GM23248 (cell line): ENCODE measurements at regions not wholly inside any gene's neighbourhood (a gene's known extent, or its start where the extent isn't known, plus 50 kb on each side); places are given as distances from the start of the nearest gene placed in this dataset.
A peak's percentile ranks its signal among the peaks of the same experiment; 100 is the strongest.

Experiments used
- DNase-seq: peaks from one replicate; pipeline ENCODE4 v3.0.0-alpha.2; 2015
- H2AFZ ChIP-seq: fragments of 200-600 bp; sonication (generic); 2 replicates; pipeline ENCODE4 v1.6.1; 2016; ENCODE audit warnings: antibody characterized with exemption
- H3F3A ChIP-seq: fragments of 200-600 bp; sonication (generic); 2 replicates; pipeline ENCODE4 v1.6.1; 2016; ENCODE audit warnings: mild to moderate bottlenecking, antibody characterized with exemption, mixed run types; ENCODE audit not compliant: insufficient read depth
- H3K27ac ChIP-seq: fragments of 200-600 bp; sonication (generic); 2 replicates; pipeline ENCODE4 v1.5.1; 2016; ENCODE audit warnings: mild to moderate bottlenecking
- H3K27me3 ChIP-seq: fragments of 200-600 bp; sonication (generic); replicated peaks from 2 replicates; pipeline ENCODE4 v1.6.1; 2016; ENCODE audit warnings: mild to moderate bottlenecking; ENCODE audit not compliant: insufficient read depth
- H3K36me3 ChIP-seq: fragments of 200-600 bp; sonication (generic); 2 replicates; pipeline ENCODE4 v1.6.1; 2016; ENCODE audit warnings: low read depth, mild to moderate bottlenecking
- H3K4me1 ChIP-seq: fragments of 200-600 bp; sonication (generic); 2 replicates; pipeline ENCODE4 v1.6.1; 2016; ENCODE audit warnings: mild to moderate bottlenecking; ENCODE audit not compliant: insufficient read depth
- H3K4me2 ChIP-seq: fragments of 200-600 bp; sonication (generic); one replicate; pipeline ENCODE4 v1.6.1; 2016; ENCODE audit warnings: mild to moderate bottlenecking; ENCODE audit not compliant: unreplicated experiment
- H3K4me3 ChIP-seq: fragments of 200-600 bp; sonication (generic); 2 replicates; pipeline ENCODE4 v1.5.1; 2016; ENCODE audit warnings: mild to moderate bottlenecking
- H3K79me2 ChIP-seq: fragments of 200-600 bp; sonication (generic); 2 replicates; pipeline ENCODE4 v1.6.1; 2016; ENCODE audit warnings: mild to moderate bottlenecking; ENCODE audit not compliant: insufficient read depth
- H3K9ac ChIP-seq: fragments of 200-600 bp; sonication (generic); 2 replicates; pipeline ENCODE4 v1.6.1; 2016; ENCODE audit warnings: mild to moderate bottlenecking
- H3K9me2 ChIP-seq: fragments of 200-600 bp; sonication (generic); 2 replicates; pipeline ENCODE4 v1.6.1; 2016; ENCODE audit warnings: mixed run types, mild to moderate bottlenecking, moderate library complexity; ENCODE audit not compliant: insufficient read depth
- H3K9me3 ChIP-seq: fragments of 200-600 bp; sonication (generic); one replicate; pipeline ENCODE4 v1.6.1; 2017; ENCODE audit warnings: low read depth
- H4K20me1 ChIP-seq: fragments of 200-600 bp; sonication (generic); 2 replicates; pipeline ENCODE4 v1.6.0; 2016; ENCODE audit not compliant: insufficient read depth
- EZH2 ChIP-seq: fragments of 200-600 bp; sonication (generic); IDR thresholded peaks from 2 replicates; pipeline ENCODE4 v1.6.1; 2018; ENCODE audit warnings: antibody characterized with exemption, mild to moderate bottlenecking; ENCODE audit not compliant: insufficient read depth, poor library complexity, severe bottlenecking
- EZH2phosphoT487 ChIP-seq: fragments of 200-600 bp; sonication (generic); IDR thresholded peaks from 2 replicates; pipeline ENCODE4 v1.6.1; 2018; ENCODE audit warnings: antibody characterized with exemption, moderate library complexity, mild to moderate bottlenecking, low read depth; ENCODE audit not compliant: insufficient read depth
- WGBS, 2 experiments: methylation state at CpG; one replicate each; pipeline ENCODE4 v1.1.6; 2015 to 2017; ENCODE audit warnings: low lambda C conversion rate in 2 of 2, low coverage in 1 of 2; ENCODE audit errors: missing lambda C conversion rate in 2 of 2; 5-methylcytosine and 5-hydroxymethylcytosine counted together
- in situ Hi-C: fragments of 300-500 bp; cut with MboI; formaldehyde crosslinking; loops from 2 replicates; pipeline ENCODE4 v1.15.0; 2020

GRCh38 chr19:28634837-28635236 is 578.1 kb downstream of the UQCRFS1 start:
- Histone ChIP-seq H3F3A (no peaks in the 10 kb centered on the region), H3K27me3 (0 out of 2 replicates have a peak, but pooled peaks cover 19% of the 10 kb centered on the region), H3K9me3 (no peaks in the 10 kb centered on the region), H2AFZ (no peak overlapping the region), H3K4me1 (no peaks in the 10 kb centered on the region), H3K4me2 (no peak overlapping the region), H3K9me2 (no peaks in the 10 kb centered on the region), H3K9ac (no peak overlapping the region), H3K4me3 (no peak overlapping the region), H3K79me2 (no peaks in the 10 kb centered on the region), H4K20me1 (no peaks in the 10 kb centered on the region), H3K27ac (no peak overlapping the region), H3K36me3 (no peaks in the 10 kb centered on the region)
- DNase-seq: no peak
- 5 to 9% methylated on average over 1 of the region's 1 CpG for WGBS, 2 experiments
- in situ Hi-C loops: no loop called here
- TF ChIP-seq EZH2 (no peak), EZH2phosphoT487 (no peak)

- DNase-seq: no peak
- H4K20me1 ChIP-seq: no peaks in the 10 kb centered on the region
- in situ Hi-C loops: no loop called here
- H3K9me3 ChIP-seq: no peaks in the 10 kb centered on the region
- H3K9me2 ChIP-seq: no peaks in the 10 kb centered on the region
- no peaks in the 10 kb centered on the region for H3K4me1 ChIP-seq
- no peaks in the 10 kb centered on the region for H3F3A ChIP-seq
- H3K4me2 ChIP-seq: no peak overlapping the region
- no peaks in the 10 kb centered on the region for H3K36me3 ChIP-seq
- no peak overlapping the region for H3K4me3 ChIP-seq
- no peak overlapping the region for H3K9ac ChIP-seq
- no peak overlapping the region for H2AFZ ChIP-seq
- no peaks in the 10 kb centered on the region for H3K79me2 ChIP-seq
- TF ChIP-seq EZH2phosphoT487 (no peak), EZH2 (no peak)
- 0 out of 2 replicates have a peak, but pooled peaks cover 19% of the 10 kb centered on the region for H3K27me3 ChIP-seq
- H3K27ac ChIP-seq: no peak overlapping the region
These were observed 579.0 kb downstream of the UQCRFS1 start for GRCh38 chr19:28634019-28634328.

GRCh38 chr19:28633319-28634018 is 579.5 kb downstream of the UQCRFS1 start:
- Histone ChIP-seq H3K27ac (no peak overlapping the region), H4K20me1 (no peaks in the 10 kb centered on the region), H3K4me2 (no peak overlapping the region), H3K27me3 (0 out of 2 replicates have a peak, but pooled peaks cover 19% of the 10 kb centered on the region), H3K9me3 (no peaks in the 10 kb centered on the region), H3K4me1 (no peaks in the 10 kb centered on the region), H3K36me3 (no peaks in the 10 kb centered on the region), H3K9ac (no peak overlapping the region), H3F3A (no peaks in the 10 kb centered on the region), H3K9me2 (no peaks in the 10 kb centered on the region), H2AFZ (no peak overlapping the region), H3K4me3 (no peak overlapping the region), H3K79me2 (no peaks in the 10 kb centered on the region)
- TF ChIP-seq EZH2phosphoT487: no peak
- TF ChIP-seq EZH2: no peak
- 16% methylated on average over 8 of the region's 8 CpGs for WGBS, 2 experiments
- peak; percentile 75 for DNase-seq
- in situ Hi-C loops: no loop called here

GRCh38 chr19:28632371-28633080 is 580.4 kb downstream of the UQCRFS1 start:
- 28 to 32% methylated on average over 6 to 7 of the region's 7 CpGs for WGBS, 2 experiments
- in situ Hi-C loops: no loop called here

More at GRCh38 chr19:28632371-28633080, 580.4 kb downstream of the UQCRFS1 start:
- Histone ChIP-seq H3K9me3 (no peaks in the 10 kb centered on the region), H3K36me3 (no peaks in the 10 kb centered on the region), H3K79me2 (no peaks in the 10 kb centered on the region), H3K9me2 (no peaks in the 10 kb centered on the region), H2AFZ (no peak overlapping the region), H3F3A (no peaks in the 10 kb centered on the region), H3K9ac (no peak overlapping the region), H4K20me1 (no peaks in the 10 kb centered on the region), H3K4me2 (no peak overlapping the region), H3K27me3 (0 out of 2 replicates have a peak, but pooled peaks cover 15% of the 10 kb centered on the region), H3K27ac (no peak overlapping the region), H3K4me3 (no peak overlapping the region), H3K4me1 (no peaks in the 10 kb centered on the region)
- no peak for DNase-seq
- TF ChIP-seq EZH2 (no peak), EZH2phosphoT487 (no peak)
